Endothelial cell (in vitro differentiated cells): ENCODE measurements at regions not wholly inside any gene's neighbourhood (a gene's known extent, or its start where the extent isn't known, plus 50 kb on each side); places are given as distances from the start of the nearest gene placed in this dataset.

Experiments
- DNase-seq: peaks from one replicate; pipeline ENCODE4 v3.0.0; 2021; ENCODE audit warnings: low spot score
- H3K27ac Mint-ChIP-seq: one replicate; pipeline ENCODE4 v1.8.0; 2021; ENCODE audit warnings: mixed read lengths, inconsistent platforms; ENCODE audit not compliant: unreplicated experiment
- H3K27me3 Mint-ChIP-seq: one replicate; pipeline ENCODE4 v1.8.0; 2021; ENCODE audit warnings: mild to moderate bottlenecking, moderate library complexity, mixed read lengths, inconsistent platforms; ENCODE audit not compliant: unreplicated experiment
- H3K36me3 Mint-ChIP-seq: one replicate; pipeline ENCODE4 v1.8.0; 2021; ENCODE audit warnings: mild to moderate bottlenecking, low read depth, mixed read lengths, inconsistent platforms; ENCODE audit not compliant: unreplicated experiment
- H3K4me1 Mint-ChIP-seq: one replicate; pipeline ENCODE4 v1.8.0; 2021; ENCODE audit warnings: mild to moderate bottlenecking, mixed read lengths, inconsistent platforms; ENCODE audit not compliant: unreplicated experiment
- H3K4me3 Mint-ChIP-seq: one replicate; pipeline ENCODE4 v1.8.0; 2021; ENCODE audit warnings: mild to moderate bottlenecking, mixed read lengths, inconsistent platforms; ENCODE audit not compliant: unreplicated experiment
- H3K9me3 Mint-ChIP-seq: one replicate; pipeline ENCODE4 v1.8.0; 2021; ENCODE audit warnings: mixed read lengths, inconsistent platforms; ENCODE audit not compliant: unreplicated experiment
- CTCF ChIP-seq: fragments of 200-600 bp; sonication (generic); IDR thresholded peaks from one replicate; pipeline ENCODE4 v1.5.0; 2021; ENCODE audit warnings: antibody characterized with exemption; ENCODE audit not compliant: unreplicated experiment

- TF ChIP-seq CTCF: no peak
- H3K9me3 Mint-ChIP-seq: no peaks in the 10 kb centered on the region
- H3K4me1 Mint-ChIP-seq: no peaks in the 10 kb centered on the region
- H3K27ac Mint-ChIP-seq: no peak overlapping the region
- H3K27me3 Mint-ChIP-seq: peaks cover 3% of the 10 kb centered on the region
- no peak for DNase-seq
- no peaks in the 10 kb centered on the region for H3K36me3 Mint-ChIP-seq
- no peak overlapping the region for H3K4me3 Mint-ChIP-seq
These were observed 70.6 kb upstream of the KCNJ6 start for GRCh38 chr21:37986751-37987399.

GRCh38 chr21:37987668-37988067 lies 71.4 kb upstream of the KCNJ6 start:
- H3K27ac Mint-ChIP-seq: no peak overlapping the region
- H3K4me3 Mint-ChIP-seq: no peak overlapping the region
- H3K9me3 Mint-ChIP-seq: no peaks in the 10 kb centered on the region
- H3K36me3 Mint-ChIP-seq: no peaks in the 10 kb centered on the region
- TF ChIP-seq CTCF: no peak
- H3K27me3 Mint-ChIP-seq: peaks cover 3% of the 10 kb centered on the region
- no peak for DNase-seq
- no peaks in the 10 kb centered on the region for H3K4me1 Mint-ChIP-seq

- no peaks in the 10 kb centered on the region for H3K36me3 Mint-ChIP-seq
- no peaks in the 10 kb centered on the region for H3K27me3 Mint-ChIP-seq
- DNase-seq: no peak
- TF ChIP-seq CTCF: no peak
- no peaks in the 10 kb centered on the region for H3K9me3 Mint-ChIP-seq
- no peak overlapping the region for H3K27ac Mint-ChIP-seq
- no peaks in the 10 kb centered on the region for H3K4me1 Mint-ChIP-seq
- no peak overlapping the region for H3K4me3 Mint-ChIP-seq
These were observed 76.8 kb upstream of the KCNJ6 start for GRCh38 chr21:37993071-37993470.

GRCh38 chr21:37994211-37994610 lies 78.0 kb upstream of the KCNJ6 start:
- TF ChIP-seq CTCF: no peak
- no peak for DNase-seq
- H3K27me3 Mint-ChIP-seq: no peaks in the 10 kb centered on the region
- no peak overlapping the region for H3K4me3 Mint-ChIP-seq
- no peaks in the 10 kb centered on the region for H3K36me3 Mint-ChIP-seq
- no peak overlapping the region for H3K27ac Mint-ChIP-seq
- no peaks in the 10 kb centered on the region for H3K4me1 Mint-ChIP-seq
- H3K9me3 Mint-ChIP-seq: no peaks in the 10 kb centered on the region

- H3K27ac Mint-ChIP-seq: no peak overlapping the region
- no peak for DNase-seq
- no peaks in the 10 kb centered on the region for H3K9me3 Mint-ChIP-seq
- H3K4me1 Mint-ChIP-seq: peaks cover 6% of the 10 kb centered on the region
- H3K36me3 Mint-ChIP-seq: no peaks in the 10 kb centered on the region
- H3K27me3 Mint-ChIP-seq: peaks cover 1% of the 10 kb centered on the region
- TF ChIP-seq CTCF: no peak
- no peak overlapping the region for H3K4me3 Mint-ChIP-seq
These were observed 96.4 kb upstream of the KCNJ6 start for GRCh38 chr21:38012672-38013071.
